ENCODE measurements at regions not wholly inside any gene's neighbourhood (a gene's known extent, or its start where the extent isn't known, plus 50 kb on each side); places are given as distances from the start of the nearest gene placed in this dataset.

DNA sequence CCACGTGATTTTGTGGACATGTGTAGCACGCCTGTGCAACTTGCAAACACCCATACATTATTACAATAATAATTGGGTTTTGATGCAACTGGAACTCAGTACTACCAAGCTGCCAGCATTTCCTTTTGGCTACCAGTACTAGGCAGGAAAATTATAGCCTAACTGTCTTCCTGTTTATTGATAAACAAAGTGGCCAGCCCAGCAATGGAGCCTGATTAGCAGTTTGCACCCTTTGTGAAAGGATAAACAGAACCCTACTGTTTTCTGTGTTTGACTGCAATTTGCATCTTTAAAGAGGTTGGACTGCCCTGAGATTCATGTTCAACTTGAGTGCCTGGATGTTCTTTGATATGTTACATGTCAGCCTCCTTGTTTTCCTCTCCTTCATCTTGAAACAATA lies 173.9 kb downstream of the ZIC5 start:
- no peak for TF ChIP-seq CTCF (IDR thresholded peaks at IDR 0.05)
- Histone ChIP-seq H3K9me3 (no peaks in the 10 kb centered on the region), H3K4me1 (no peaks in the 10 kb centered on the region), H3K27ac (no peak overlapping the region), H3K36me3 (no peaks in the 10 kb centered on the region), H3K4me3 (no peak overlapping the region), H3K27me3 (no peaks in the 10 kb centered on the region)
- ATAC-seq (no peak), DNase-seq (no peak)
- intact Hi-C loops (cut with DNase I) = no loop called here

DNA sequence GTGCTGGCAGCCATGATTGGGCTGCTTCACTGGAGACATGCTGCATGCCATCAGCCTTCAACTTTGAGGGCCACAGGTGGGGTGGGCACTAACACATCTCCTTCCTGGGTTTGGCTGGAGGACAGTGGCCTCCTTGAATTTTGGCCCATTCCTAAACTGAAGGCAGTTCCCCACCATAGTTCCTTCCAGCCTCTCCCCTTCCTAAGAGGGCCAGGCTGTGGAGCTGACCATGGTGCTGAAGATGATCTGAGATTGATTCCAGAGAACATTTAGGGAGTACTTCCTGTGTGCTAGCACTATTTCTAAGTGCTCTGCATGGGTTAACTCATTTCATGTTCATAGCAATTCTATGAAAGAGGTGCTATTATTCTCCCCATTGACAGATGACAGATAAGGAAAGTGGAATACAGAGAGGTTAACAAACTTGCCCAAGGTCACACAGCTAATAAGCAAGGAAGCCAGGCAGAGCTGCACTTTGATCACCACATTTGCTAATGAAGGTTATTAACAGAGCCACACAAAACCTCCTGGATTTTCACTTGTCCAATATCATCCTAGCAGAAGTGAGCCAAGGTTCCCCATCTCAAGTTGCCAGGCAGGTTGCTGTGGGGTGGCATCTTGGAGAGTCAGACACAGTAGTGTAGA lies 175.3 kb downstream of the ZIC5 start:
- H3K4me1 ChIP-seq = no peaks in the 10 kb centered on the region
- no peak overlapping the region for H3K27ac ChIP-seq
- no peaks in the 10 kb centered on the region for H3K9me3 ChIP-seq
- DNase-seq = peak in 2 of 4 donors; percentile 44 to 62
- no peak overlapping the region for H3K4me3 ChIP-seq
- ATAC-seq = peak; percentile 66
- no peaks in the 10 kb centered on the region for H3K36me3 ChIP-seq
- H3K27me3 ChIP-seq = no peaks in the 10 kb centered on the region
- intact Hi-C loops (cut with DNase I) = no loop called here
- TF ChIP-seq CTCF (IDR thresholded peaks at IDR 0.05) = no peak

DNA sequence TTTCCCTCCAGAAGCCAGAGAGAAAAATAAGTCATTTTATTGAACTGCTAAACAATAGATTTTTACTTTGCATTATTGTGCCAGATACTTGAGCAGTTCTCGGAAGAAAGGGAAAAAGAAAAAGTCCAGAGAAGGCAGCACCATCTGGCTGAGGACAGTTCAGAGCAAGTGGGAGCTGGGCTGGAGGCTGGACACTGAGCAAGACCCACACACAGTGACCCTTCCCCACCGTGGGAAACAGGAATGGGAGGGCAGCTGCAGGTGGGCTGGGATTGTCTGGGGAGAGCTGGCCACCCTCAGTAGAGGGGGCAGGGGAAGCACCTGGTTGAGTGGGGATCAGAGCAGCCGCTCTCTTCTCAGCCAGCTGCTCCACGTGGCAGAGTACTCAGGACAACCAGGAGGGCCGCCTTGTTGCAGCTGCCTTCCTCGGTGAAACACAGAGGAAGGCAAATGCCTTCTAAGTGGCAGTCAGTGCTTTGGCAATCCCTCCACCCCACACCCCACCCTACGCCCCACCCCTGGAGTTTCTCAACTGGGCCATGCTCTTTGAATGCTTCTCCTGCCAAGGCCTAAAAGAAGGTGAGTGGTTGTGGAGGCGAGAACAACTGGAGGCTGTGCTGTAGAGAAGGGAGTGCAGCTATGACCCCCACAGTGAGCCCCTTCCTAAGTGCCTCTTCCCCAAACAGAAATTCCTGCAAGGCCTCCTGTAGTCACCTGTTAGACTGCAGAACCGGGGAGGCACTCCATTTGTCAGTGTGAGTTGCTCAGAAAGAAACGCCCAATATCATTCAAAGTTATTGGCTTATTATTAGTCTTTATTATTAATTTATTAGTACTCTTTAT lies 179.3 kb downstream of the ZIC5 start:
- ATAC-seq (no peak), DNase-seq (no peak)
- no peak for TF ChIP-seq CTCF (IDR thresholded peaks at IDR 0.05)
- Histone ChIP-seq H3K4me1 (no peaks in the 10 kb centered on the region), H3K27me3 (no peaks in the 10 kb centered on the region), H3K9me3 (no peaks in the 10 kb centered on the region), H3K27ac (no peak overlapping the region), H3K4me3 (no peak overlapping the region), H3K36me3 (no peaks in the 10 kb centered on the region)
- intact Hi-C loops (cut with DNase I) = no loop called here

DNA sequence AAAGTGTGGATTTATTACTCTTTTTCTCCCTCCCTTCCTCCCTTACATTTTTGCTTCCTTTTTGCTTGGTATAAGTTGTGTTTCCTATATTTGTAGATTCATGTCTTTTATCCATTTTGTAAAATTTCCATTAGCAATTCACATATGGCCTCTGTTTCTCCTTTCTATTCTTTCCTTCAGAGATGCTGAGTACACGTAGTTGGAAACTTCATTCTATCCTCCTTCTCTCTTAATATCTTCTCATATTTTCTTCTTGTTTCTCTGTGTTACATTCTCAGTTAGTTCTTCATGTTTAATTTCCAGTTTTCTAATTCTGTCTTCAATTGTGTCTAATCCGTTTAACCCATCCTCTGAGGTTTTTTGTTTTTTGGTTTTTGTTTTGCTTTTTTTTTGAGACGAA lies 188.9 kb downstream of the ZIC5 start:
- H3K27me3 ChIP-seq = no peaks in the 10 kb centered on the region
- H3K36me3 ChIP-seq = no peaks in the 10 kb centered on the region
- no peak overlapping the region for H3K4me3 ChIP-seq
- intact Hi-C loops (cut with DNase I) = no loop called here
- TF ChIP-seq CTCF (IDR thresholded peaks at IDR 0.05) = no peak
- DNase-seq (no peak), ATAC-seq (no peak)
- no peak overlapping the region for H3K27ac ChIP-seq
- H3K4me1 ChIP-seq = no peaks in the 10 kb centered on the region
- peaks cover 0 to 31% of the 10 kb centered on the region in 2 donors for H3K9me3 ChIP-seq

DNA sequence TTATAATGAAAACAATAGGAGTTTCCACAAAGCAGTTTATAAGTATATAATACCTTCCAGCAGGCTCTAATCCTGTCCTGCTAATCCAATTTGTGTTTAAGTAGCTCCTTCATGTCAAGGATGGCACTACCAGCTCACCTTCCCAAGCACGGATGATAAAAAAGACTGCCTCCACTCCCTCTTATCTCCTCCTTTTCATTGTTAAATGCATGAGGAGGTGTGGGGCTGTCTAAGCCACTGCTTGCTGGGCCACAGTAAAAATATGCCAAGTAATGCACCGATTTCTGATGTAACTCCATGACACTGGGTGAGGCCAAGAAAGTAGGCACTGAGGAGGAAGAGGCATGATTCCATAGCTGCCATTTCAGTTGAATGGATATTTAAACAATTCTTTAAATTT lies 193.1 kb downstream of the ZIC5 start:
- ATAC-seq = no peak
- no peak for TF ChIP-seq CTCF (IDR thresholded peaks at IDR 0.05)
- Histone ChIP-seq H3K36me3 (no peaks in the 10 kb centered on the region), H3K9me3 (peaks cover 0 to 22% of the 10 kb centered on the region in 2 donors), H3K4me1 (no peaks in the 10 kb centered on the region), H3K27me3 (no peaks in the 10 kb centered on the region), H3K27ac (no peak overlapping the region), H3K4me3 (no peak overlapping the region)
- intact Hi-C loops (cut with DNase I) = no loop called here
- DNase-seq = no peak

All from left lung (tissue), 4 donors.